Lower leg skin (tissue), 3 donors: ENCODE measurements at regions not wholly inside any gene's neighbourhood (a gene's known extent, or its start where the extent isn't known, plus 50 kb on each side); places are given as distances from the start of the nearest gene placed in this dataset.

ENCODE experiments used
- CTCF ChIP-seq, 3 donors: fragments of 450-650 bp; IDR thresholded peaks; one replicate each; pipeline ENCODE4 v1.5.1; 2016; ENCODE audit warnings: antibody characterized with exemption in 3 of 3, mild to moderate bottlenecking in 3 of 3, moderate library complexity in 2 of 3
- POLR2A ChIP-seq, 2 donors: fragments of 450-650 bp; IDR thresholded peaks; one replicate each; pipeline ENCODE4 v1.6.1; 2016 to 2017; ENCODE audit warnings: antibody characterized with exemption in 2 of 2, mild to moderate bottlenecking in 1 of 2, moderate library complexity in 1 of 2

- TF ChIP-seq CTCF (IDR thresholded peaks at IDR 0.05) (no peak), POLR2A (IDR thresholded peaks at IDR 0.05) (no peak)
These were observed 57.9 kb upstream of the CCNG1 start for GRCh38 chr5:163379298-163380155.
